Fibroblast of pulmonary artery (primary cell): ENCODE measurements at regions not wholly inside any gene's neighbourhood (a gene's known extent, or its start where the extent isn't known, plus 50 kb on each side); places are given as distances from the start of the nearest gene placed in this dataset.
"Not testable (repeated sequence)": the region's sequence is repeated elsewhere in the genome, so short reads cannot be mapped to it uniquely, and the experiment has no call there.

Experiments
- DNase-seq: peaks from one replicate; pipeline ENCODE4 v3.0.0-alpha.2; 2010; ENCODE audit warnings: low read depth
- H3K4me3 ChIP-seq: replicated peaks from 2 replicates; pipeline ENCODE4 v1.5.1; 2011; ENCODE audit warnings: low read depth, mild to moderate bottlenecking, control low read depth, low read length, moderate library complexity
- CTCF ChIP-seq: IDR thresholded peaks from 2 replicates; pipeline ENCODE4 v1.5.1; 2011; ENCODE audit warnings: mild to moderate bottlenecking, control low read depth, low read length, inconsistent platforms; ENCODE audit errors: missing control alignments

GRCh38 chr12:96112733-96113132, 77.3 kb upstream of the LTA4H start:
- no peak overlapping the region for H3K4me3 ChIP-seq
- DNase-seq: no peak
- TF ChIP-seq CTCF: no peak

- H3K4me3 ChIP-seq: no peak overlapping the region
- no peak for DNase-seq
Observed at GRCh38 chr12:96117460-96117859, 76.7 kb upstream of the ELK3 start.

GRCh38 chr12:96120359-96121100, 73.6 kb upstream of the ELK3 start:
- TF ChIP-seq CTCF: no peak
- DNase-seq: no peak
- no peak overlapping the region for H3K4me3 ChIP-seq

More at GRCh38 chr12:96117460-96117859, 76.7 kb upstream of the ELK3 start:
- no peak for TF ChIP-seq CTCF

- no peak for TF ChIP-seq CTCF
- no peak overlapping the region for H3K4me3 ChIP-seq
- peak; percentile 41 for DNase-seq
Observed at GRCh38 chr12:96121271-96121711, 72.9 kb upstream of the ELK3 start.

GRCh38 chr12:96128292-96128691, 65.9 kb upstream of the ELK3 start:
- DNase-seq: not testable (repeated sequence)

GRCh38 chr12:96130396-96131059, 63.6 kb upstream of the ELK3 start:
- no peak overlapping the region for H3K4me3 ChIP-seq
- no peak for DNase-seq
- TF ChIP-seq CTCF: no peak

More at GRCh38 chr12:96128292-96128691, 65.9 kb upstream of the ELK3 start:
- H3K4me3 ChIP-seq: not testable (repeated sequence)

GRCh38 chr12:96131230-96131788, 62.9 kb upstream of the ELK3 start:
- H3K4me3 ChIP-seq: no peak overlapping the region
- DNase-seq: no peak
- TF ChIP-seq CTCF: no peak
